COLO829 (cell line): ENCODE measurements at regions not wholly inside any gene's neighbourhood (a gene's known extent, or its start where the extent isn't known, plus 50 kb on each side); places are given as distances from the start of the nearest gene placed in this dataset.
A peak's percentile ranks its signal among the peaks of the same experiment; 100 is the strongest.
"Not testable (repeated sequence)": the region's sequence is repeated elsewhere in the genome, so short reads cannot be mapped to it uniquely, and the experiment has no call there.

Experiments used
- DNase-seq: peaks from one replicate; pipeline ENCODE4 v3.0.0; 2012; ENCODE audit warnings: low spot score

DNA sequence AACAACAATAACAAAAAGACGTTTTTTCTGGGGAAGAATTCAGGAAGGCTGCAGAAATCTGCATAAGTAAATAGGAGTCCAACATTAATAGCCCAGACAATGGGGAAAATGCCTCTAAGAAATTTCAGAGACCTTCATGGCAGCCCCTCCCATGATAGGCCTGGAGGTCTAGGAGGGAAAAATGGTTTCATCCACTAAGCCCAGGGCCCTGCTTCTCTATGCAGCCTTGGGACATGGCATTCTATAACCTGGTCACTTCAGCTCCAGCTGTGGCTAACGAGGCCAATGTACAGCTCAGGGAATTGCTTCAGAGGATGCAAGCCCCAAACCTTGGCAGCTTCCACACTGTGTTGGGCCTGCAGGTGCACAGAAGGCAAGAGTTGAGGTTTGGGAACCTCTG is 125.6 kb upstream of the GMNC start:
- DNase-seq = no peak

- no peak for DNase-seq
These were observed 122.2 kb upstream of the GMNC start for GRCh38 chr3:190984502-190985244.

DNA sequence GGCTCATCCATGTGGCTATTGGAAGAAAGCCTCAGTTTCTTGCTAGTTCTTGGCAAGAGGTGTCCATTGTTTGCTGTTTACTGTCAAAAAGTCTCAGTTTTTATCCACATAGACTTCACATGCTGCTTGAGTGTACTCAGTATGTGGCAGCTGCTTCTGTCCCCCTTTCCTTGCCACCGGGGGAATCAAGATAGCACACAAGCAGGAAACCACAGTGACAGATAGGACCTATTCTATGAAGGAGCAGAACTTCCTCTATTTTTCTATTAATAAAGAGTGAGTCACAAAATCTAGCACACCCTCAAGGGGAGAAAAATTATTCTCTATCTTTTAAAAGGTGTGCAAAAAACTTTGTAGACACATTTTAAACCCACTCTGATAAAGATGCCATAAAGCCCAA is 121.4 kb upstream of the GMNC start:
- DNase-seq = no peak

DNA sequence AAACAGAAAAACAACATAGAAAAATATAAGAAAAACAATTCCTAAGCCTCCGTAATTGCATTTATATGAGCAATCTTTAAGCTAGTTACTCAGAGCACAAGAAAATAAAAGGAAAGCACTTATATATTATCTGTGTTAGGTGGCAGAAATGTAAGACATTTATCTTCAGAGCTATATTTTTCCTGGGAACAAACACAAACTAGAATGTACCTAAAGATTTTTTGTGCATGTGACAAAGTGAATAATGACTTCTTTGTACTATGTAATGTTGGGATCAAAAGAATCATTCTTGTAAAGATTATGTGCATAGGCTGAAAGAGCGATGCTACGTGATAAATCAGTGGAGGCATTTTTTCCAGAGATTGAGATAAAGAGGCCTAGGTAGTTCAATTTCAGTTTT is 111.3 kb upstream of the GMNC start:
- peak; percentile 61 for DNase-seq

DNA sequence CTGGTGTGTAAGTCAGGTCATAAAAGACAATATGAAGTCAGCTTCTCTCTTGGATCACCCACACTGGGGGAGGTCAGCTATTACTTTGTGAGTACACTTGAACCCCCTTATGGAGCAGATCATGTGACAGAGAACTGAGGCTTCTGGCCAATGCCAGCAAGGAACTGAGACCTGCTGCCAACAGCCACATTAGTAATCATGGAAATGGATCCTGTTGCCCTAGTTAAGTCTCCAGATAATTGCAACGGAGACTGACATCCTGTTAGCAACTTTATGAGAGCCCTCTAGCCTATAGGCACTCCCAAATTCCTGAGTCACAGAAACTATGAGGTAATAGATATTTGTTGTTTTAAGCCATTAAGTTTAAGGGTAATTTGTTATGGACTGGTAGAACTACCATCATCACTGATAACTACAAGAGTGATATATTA is 110.4 kb upstream of the GMNC start:
- no peak for DNase-seq

DNA sequence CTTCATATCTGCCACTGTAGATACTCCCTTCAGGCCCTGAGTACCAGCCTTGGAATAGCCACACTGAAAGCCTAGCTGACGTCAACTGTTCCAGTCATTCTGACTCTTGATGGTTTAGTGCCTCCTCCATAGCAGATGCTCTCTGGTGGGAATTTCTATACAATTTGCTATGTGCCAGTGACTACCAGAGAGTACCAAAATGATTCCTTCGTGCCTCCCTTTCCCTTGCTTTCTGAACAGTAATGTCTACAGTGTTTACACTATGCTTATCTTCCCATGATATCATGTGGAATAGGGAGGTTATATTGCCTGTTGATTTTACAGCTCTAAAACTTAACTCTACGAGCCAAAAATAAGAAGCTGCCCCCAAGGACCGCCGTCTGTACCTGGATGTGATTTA is 109.7 kb upstream of the GMNC start:
- no peak for DNase-seq

DNA sequence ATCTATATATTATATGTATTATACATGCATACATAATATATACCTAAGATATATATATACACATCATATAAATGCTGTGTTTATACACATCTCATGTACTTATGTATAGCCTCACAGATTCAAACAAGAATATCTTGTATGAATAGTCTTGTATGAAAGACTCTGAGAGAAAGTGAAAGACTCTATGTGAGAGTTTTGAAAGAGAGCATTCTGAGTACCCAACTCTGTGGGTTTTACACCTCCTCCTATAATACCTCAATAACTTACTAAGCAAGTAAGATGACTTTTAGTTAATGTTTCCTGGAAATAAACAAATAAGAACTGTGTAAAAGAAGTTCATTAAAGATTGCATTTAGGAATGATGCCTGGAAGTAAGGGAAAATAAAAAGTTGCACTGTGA is 108.1 kb upstream of the GMNC start:
- DNase-seq = no peak

DNA sequence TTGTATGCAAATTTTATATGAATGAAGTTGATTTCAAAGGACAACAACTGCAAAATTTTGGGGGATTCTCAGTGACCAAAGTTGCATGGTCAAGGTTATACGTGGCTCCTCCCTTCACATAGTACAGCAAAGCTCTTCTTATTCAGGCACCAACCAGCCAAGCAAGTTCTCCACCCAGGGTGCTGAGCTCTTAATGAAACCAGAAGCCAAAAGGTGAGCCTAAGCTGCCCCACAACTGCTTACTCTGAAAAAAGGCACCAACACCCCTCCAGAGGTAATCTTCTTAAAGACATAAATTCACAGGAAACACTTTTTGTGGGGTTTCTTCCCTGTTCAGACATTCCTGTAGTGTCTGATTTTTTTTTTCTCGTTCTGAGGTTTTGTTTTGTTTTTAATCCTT is 106.1 kb upstream of the GMNC start:
- DNase-seq = no peak

DNA sequence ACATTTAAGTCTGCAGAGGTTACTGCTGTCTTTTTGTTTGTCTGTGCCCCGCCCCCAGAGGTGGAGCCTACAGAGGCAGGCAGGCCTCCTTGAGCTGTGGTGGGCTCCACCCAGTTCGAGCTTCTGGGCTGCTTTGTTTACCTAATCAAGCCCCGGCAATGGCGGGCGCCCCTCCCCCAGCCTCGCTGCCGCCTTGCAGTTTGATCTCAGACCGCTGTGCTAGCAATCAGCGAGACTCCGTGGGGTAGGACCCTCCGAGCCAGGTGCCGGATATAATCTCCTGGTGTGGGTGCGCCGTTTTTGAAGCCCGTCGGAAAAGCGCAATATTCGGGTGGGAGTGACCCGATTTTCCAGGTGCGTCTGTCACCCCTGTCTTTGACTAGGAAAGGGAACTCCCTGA is 102.4 kb upstream of the GMNC start:
- DNase-seq = not testable (repeated sequence)

DNA sequence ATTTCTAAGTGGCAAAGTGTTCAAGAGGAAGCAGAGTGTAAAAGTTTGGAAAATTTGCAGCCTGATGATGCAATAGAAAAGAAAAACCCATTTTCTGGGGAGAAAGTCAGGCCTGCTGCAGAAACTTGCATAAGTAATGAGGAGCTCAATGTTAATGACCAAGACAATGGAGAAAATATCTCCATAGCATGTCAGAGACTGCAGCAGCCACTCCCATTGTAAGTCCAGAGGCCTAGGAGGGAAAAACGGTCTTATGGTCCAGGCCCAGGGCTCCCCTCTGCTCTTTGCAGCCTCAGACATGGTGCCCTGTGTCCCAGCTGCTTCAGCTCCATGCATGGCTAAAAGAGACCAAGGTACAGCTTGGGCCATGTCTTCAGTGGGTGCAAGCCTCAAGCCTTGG is 96.6 kb upstream of the GMNC start:
- DNase-seq = no peak

- DNase-seq = no peak
These were observed 79.3 kb upstream of the GMNC start for GRCh38 chr3:190941694-190942260.

DNA sequence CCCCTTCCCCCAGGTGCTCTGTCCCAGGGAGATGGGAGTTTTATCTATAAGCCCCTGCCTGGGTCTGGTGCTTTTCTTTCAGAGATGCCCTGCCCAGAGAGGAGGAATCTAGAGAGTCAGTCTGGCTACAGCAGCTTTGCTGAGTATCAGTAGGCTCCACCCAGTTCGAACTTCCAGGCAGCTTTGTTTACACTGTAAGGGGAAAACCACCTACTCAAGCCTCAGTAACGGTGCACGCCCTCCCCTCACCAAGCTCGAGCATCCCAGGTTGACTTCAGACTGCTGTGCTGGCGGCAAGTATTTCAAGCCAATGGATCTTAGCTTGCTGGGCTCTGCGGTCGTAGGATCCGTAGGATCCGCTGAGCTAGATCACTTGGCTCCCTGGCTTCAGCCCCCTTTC is 72.1 kb upstream of the GMNC start:
- not testable (repeated sequence) for DNase-seq

DNA sequence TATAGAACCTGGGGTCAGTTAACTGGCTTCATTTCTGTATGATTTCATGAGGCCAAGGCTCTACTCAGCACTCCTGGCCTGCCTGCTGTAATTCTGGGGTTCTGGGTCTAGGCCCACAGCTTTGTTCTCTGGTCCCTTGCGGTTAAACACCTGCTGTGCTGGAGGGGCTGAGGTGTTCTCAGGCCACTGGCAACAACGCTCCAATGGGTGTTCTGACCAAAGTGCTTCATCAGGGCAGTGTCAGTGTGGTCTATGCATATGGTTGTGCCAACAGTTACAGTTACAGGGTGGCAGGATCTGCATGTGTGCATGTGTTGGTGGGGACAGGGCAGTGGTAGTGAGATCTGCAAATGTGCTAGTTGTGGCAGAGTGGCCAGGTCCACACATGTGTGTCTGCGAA is 64.1 kb upstream of the GMNC start:
- no peak for DNase-seq

GRCh38 chr3:190912736-190913135 is 50.2 kb upstream of the GMNC start:
- no peak for DNase-seq
